LNCAP (cell line): ENCODE measurements at regions not wholly inside any gene's neighbourhood (a gene's known extent, or its start where the extent isn't known, plus 50 kb on each side); places are given as distances from the start of the nearest gene placed in this dataset.

Experiments used
- TF ChIP-seq, protein P1 (sequence below): fragments of 450-650 bp; IDR thresholded peaks from 2 replicates; pipeline ENCODE4 v1.5.1; 2017; ENCODE audit warnings: mild to moderate bottlenecking

DNA sequence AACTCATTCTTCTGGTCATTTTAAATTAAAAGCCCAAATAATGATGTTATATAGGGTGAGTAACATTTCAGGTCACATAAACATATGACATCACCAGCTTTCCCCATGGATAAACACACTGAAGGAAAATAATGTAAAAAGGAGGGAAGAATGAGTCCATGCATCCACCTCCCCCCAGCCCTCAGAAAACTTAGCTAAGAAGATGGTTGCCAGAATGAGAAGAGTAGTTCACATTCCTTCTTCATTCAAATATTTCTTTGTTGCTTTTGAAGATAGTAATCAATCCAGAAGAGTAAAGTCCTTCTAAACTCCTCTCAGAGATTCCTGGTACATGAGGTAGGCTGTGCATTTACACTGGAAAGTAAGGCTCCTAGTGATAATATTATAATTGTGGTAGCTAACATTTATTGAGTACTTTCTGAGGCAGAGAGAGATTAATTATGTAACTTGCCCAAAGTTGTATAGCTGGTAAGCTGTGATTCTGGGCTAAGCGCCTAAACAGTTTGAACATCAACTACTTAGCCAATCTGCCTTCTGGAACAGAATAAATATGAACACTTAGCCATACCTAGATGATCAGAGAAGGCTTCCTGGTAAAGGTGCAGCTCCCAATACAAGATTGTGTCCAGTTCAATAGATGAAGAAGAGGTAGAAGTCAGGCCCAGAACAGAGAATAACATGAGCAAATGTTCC, 256.7 kb upstream of the FN1 start:
- TF ChIP-seq, protein P1, sequence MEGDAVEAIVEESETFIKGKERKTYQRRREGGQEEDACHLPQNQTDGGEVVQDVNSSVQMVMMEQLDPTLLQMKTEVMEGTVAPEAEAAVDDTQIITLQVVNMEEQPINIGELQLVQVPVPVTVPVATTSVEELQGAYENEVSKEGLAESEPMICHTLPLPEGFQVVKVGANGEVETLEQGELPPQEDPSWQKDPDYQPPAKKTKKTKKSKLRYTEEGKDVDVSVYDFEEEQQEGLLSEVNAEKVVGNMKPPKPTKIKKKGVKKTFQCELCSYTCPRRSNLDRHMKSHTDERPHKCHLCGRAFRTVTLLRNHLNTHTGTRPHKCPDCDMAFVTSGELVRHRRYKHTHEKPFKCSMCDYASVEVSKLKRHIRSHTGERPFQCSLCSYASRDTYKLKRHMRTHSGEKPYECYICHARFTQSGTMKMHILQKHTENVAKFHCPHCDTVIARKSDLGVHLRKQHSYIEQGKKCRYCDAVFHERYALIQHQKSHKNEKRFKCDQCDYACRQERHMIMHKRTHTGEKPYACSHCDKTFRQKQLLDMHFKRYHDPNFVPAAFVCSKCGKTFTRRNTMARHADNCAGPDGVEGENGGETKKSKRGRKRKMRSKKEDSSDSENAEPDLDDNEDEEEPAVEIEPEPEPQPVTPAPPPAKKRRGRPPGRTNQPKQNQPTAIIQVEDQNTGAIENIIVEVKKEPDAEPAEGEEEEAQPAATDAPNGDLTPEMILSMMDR, result no peak

DNA sequence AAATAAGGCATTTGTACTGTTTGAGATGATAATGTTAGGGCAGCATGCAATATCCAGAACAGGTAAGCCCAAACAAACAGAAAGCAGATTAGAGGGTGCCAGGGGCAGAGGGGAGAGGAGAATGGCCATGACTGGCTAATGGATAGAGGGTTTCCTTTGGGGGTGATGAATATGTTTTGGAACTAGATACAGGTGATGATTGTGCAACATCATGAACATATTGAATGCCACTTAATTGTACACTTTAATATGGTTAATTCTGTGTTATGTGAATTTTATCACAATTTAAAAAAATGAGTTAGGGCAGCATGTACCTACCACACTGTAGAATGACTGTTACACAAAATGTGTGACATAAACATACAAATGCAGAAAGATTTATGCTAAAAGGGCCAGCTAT, 255.5 kb upstream of the FN1 start:
- TF ChIP-seq, protein P1, result no peak

DNA sequence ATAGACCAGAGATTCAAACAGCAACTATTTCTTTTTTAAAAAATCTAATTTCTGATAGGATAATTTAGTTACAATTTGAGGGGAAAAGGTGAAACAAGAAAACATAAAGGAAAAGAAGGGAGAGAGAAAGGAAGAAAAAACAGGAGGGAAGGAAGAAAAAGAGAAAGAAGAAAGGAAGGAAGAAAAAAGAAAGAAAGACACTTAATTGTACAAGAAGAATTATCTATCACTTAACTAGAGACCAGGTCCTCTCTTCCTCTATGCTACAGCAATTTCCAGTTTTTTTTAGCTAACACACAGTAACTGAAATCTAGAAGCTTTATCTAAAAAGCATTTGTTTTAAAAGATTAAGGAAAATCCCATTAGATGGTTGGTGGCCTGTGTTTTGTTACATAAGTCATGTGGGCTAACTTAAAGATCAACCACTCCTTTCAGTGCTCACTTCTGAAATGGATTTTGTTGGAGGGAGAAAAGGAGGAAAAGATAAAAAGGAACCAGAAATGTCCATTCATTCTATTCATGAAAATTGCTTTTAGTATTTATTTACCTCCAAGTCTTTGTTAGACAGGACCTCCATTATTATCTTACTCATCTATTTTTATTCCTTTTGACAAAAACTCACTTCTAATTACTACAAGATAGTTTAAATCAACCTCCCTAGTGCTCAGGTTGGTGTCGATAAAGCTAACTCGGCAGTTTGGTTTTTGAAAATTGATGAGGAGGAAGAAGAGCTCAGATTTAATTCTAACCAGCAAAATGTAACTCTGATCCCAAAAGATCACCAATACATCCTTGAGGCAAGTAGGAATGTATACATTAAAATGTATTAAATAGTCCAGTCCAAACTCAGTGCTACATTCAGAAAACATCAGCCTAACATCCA, 251.5 kb upstream of the FN1 start:
- TF ChIP-seq, protein P1, result no peak

DNA sequence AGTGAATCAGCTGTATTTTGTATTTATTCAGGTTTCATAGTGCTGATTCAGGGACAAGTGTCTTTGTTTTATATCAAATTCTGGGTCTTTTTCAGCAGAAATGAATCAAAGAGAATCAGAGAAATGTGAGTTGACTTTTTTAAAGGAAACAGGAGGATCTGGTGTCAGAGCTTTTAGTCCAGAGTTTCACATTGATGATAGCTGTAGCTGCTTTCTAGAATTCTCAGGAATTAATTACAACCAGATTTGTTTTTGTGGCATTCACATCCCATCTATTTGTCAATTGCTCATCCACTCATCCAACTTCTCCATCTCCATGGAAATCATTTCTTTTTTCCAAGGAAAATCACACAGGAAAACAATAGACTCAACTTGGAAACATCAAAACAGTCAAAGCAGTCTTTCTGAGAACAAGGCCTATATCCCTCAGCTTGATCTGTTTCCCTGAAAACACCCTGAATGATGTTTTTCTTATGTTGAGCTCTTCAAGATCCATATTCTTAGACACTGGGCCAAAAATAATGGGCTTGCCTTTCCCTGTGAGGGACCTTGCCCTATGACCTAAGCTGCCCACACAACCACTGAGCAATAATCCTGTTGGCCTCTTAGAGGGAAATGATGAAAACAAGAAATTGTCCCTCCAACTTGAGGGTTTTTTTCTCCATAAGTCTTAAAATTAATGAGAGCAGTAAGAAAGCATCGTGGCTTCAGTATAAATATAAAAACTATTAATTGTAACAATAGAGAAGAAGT, 249.5 kb upstream of the FN1 start:
- TF ChIP-seq, protein P1, result no peak

DNA sequence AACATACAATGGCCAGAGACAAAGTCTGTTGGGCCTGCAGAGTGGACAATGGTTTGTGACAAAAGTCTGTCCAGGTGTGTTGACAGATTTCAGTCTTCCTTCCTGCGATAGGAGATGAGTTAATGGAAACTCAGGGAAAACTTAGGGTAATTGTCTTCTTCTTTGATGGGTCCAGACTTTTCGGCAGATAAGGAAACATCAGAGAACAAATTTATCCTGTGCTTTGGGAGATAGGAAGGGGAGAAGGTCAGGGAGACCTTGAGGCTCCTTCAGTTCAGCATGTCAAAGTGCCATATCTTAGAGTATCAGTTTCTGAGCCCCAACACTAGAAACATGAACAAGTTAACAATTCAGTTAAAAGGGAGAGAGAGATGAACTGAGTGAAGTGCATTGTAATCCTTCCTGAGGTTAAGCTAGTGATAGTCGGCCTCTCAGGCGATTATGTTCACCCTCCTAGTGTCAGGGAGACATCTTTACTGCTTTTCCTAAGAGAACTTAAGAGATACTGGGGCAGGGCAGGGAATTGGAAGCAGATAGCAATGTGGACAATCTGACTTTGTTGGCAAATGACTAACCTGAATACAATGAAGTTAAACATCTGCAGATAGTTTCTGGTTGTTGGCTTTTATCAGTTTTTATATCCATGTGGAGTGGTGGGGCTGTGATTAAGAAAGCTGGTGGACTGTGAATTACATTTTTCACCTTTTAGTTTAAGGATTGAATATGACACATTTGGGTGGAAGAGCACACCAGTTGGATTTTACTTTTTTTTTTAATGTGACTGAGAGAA, 248.8 kb upstream of the FN1 start:
- TF ChIP-seq, protein P1, result no peak

DNA sequence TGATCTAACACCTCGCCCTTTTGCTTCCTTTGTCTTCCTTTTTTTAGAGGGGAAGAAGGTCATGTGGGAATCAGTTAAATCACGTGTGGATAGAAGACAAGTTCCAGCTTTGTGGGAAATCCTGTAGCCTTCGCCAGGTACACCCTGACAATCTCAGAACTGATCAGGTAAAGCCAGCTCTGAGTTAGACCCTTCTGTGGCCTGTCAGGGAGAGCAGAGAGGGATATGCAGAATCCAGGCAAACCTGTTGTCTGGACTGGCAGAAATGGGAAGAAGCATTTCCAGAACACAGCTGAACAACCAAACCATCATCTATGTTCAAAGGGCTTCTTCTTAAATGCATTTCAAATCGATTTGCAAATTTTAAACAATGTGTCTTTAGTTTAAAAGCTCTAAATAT, 247.4 kb upstream of the FN1 start:
- TF ChIP-seq, protein P1, result no peak
